ENCODE measurements at regions not wholly inside any gene's neighbourhood (a gene's known extent, or its start where the extent isn't known, plus 50 kb on each side); places are given as distances from the start of the nearest gene placed in this dataset.

DNA sequence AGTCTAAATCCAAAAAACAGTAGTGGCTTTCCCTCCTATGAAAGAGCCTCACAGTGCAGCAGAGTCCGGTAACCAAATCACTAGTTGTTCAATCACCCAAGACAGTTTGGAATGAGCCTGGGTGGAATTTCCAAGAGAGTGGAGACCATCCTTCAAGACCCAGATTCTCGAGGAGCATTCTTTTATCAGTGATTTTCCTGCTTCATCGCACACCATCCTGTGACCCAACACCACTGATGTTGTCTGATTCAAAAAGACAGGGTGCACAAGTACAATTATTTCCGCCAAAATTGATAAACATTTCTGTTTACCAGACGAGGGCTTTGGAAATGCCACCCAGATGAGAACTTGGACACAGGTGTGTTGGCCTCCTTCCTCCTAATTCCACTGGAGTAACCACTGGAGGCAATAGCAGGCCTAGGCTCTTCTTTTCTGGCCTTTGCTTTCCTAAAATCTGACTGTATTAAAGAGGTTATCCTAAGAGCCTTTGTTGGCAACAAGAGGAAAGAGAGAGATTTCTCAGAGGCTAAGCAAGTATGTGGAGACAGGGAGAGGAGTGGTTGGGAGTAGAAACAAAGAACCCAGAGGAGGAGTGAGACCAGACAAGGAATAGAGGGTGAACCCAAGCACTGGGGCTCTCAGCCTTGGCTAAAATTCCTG lies 56.3 kb upstream of the S1PR3 start:
- TF ChIP-seq, protein P1, sequence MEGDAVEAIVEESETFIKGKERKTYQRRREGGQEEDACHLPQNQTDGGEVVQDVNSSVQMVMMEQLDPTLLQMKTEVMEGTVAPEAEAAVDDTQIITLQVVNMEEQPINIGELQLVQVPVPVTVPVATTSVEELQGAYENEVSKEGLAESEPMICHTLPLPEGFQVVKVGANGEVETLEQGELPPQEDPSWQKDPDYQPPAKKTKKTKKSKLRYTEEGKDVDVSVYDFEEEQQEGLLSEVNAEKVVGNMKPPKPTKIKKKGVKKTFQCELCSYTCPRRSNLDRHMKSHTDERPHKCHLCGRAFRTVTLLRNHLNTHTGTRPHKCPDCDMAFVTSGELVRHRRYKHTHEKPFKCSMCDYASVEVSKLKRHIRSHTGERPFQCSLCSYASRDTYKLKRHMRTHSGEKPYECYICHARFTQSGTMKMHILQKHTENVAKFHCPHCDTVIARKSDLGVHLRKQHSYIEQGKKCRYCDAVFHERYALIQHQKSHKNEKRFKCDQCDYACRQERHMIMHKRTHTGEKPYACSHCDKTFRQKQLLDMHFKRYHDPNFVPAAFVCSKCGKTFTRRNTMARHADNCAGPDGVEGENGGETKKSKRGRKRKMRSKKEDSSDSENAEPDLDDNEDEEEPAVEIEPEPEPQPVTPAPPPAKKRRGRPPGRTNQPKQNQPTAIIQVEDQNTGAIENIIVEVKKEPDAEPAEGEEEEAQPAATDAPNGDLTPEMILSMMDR (IDR thresholded peaks at IDR 0.05; ENCODE audit: control insufficient read depth, extremely low read depth, insufficient read depth): no peak
- DNase-seq (ENCODE audit: low read depth): no peak
- no peak overlapping the region for H3K4me3 ChIP-seq (ENCODE audit: low read depth, low read length)

DNA sequence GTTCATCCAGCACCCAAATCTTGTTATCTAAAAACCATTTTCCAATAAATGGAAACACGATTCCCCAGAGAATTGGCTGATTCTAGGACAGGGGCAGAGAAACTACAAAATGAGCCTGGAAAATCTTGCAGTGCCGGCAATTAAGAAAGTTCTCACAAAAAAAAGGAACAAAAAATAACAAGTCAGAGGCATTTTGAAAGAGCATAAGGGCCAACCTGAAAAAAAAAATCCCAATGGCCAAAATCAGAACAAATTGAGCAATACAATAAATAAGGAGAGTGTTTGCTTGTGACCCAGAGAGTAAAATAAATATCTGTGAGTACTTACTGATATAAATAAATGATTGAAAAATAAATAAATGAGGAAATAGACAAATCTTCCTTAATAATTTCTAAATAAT lies 55.1 kb upstream of the S1PR3 start:
- TF ChIP-seq, protein P1 (IDR thresholded peaks at IDR 0.05; ENCODE audit: control insufficient read depth, extremely low read depth, insufficient read depth): no peak
- no peak for DNase-seq (ENCODE audit: low read depth)

DNA sequence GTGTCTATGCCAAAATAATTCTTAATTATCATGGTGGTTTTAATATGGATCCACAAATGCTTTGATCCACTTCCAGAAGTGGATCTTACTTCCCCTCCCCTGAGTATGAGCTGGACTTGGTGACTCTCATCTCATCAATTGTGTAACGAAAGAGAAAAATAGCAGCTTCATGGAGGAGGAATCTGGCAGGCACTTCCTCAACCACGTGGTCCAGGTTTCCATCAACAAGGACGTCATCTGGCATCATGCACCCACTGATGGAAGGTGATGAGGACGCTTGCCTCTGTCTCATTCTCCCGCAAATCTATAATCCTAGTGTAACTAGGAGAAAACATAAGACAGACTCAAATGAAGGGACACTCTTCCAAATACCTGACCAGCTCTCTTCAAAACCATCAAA lies 54.6 kb upstream of the S1PR3 start:
- no peak overlapping the region for H3K4me3 ChIP-seq (ENCODE audit: low read depth, low read length)
- TF ChIP-seq, protein P1 (IDR thresholded peaks at IDR 0.05; ENCODE audit: control insufficient read depth, extremely low read depth, insufficient read depth): no peak
- no peak for DNase-seq (ENCODE audit: low read depth)

More for the DNA sequence above, 55.1 kb upstream of the S1PR3 start:
- no peak overlapping the region for H3K4me3 ChIP-seq (ENCODE audit: low read depth, low read length)

DNA sequence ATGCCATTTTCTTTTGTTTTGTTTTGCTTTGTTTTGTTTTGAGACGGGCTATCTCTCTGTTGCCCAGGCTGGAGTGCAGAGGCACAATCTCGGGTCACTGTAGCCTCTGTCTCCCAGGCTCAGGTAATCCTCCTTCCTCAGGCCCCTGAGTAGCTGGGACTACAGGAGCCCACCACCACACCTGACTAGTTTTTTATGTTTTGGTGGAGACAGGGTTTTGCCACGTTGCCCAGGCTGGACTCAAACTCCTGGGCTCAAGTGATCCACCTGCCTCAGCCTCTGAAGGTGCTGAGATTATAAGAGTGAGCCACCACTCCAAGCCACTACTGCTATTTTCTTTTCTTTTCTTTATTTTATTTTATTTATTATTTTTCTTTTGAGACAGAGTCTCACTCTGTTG lies 54.0 kb upstream of the S1PR3 start:
- no peak overlapping the region for H3K4me3 ChIP-seq (ENCODE audit: low read depth, low read length)
- DNase-seq (ENCODE audit: low read depth): no peak
- TF ChIP-seq, protein P1 (IDR thresholded peaks at IDR 0.05; ENCODE audit: control insufficient read depth, extremely low read depth, insufficient read depth): no peak

DNA sequence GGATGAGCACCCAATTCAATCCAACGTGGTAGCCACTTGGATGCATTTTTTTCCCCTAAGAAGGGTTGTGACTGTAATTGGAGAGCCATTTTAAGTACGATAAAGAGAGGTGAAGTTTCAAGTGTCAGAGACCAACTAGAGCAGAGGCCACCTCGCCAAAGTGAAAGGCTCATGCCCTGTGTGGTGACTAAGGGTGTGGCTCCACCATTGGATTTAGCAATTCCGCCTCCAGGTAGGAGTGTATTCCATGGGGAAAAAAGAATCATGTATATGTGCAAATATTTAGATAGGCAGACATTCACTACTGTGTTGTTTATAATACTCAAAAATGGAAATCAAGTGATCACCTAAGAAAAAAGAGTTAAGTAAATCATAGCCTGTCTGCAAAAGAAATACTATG lies 53.1 kb upstream of the S1PR3 start:
- DNase-seq (ENCODE audit: low read depth): no peak
- H3K4me3 ChIP-seq (ENCODE audit: low read depth, low read length): no peak overlapping the region
- TF ChIP-seq, protein P1 (IDR thresholded peaks at IDR 0.05; ENCODE audit: control insufficient read depth, extremely low read depth, insufficient read depth): no peak
